ENCODE measurements at regions not wholly inside any gene's neighbourhood (a gene's known extent, or its start where the extent isn't known, plus 50 kb on each side); places are given as distances from the start of the nearest gene placed in this dataset.
"Not testable (repeated sequence)": the region's sequence is repeated elsewhere in the genome, so short reads cannot be mapped to it uniquely, and the experiment has no call there.

DNA sequence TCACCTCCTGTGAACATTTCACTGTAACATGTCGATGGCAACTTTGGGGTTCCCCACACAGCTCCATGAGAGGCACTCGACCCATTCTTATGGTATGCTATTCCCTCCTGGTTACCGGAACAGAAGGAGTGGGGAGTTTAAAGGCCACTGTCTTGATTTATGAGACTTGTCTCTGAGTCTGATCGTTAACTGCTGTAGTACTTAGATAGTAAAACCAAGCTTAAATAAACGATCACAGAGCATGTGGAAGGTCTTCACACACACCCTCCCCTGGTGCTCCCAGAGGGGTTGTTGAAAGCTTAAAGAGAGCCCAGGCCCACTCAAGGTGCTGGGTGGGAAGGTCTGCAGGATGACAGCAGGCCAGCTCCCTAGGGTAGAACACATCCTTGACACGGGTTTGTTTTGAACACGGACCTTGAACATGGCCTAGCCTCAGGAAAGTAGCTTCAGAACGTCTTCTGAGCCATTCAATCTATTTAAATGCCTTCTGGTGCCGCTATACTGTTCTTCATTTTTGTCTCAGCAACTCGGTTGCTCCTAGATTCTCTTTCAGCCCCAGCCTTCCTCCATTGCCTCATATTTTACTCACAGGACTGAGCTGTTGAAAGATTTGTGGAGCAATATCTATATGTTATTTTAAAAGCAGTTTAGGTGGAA, 335.3 kb downstream of the FGFR2 start:
- H3K27me3 ChIP-seq (ENCODE audit: insufficient read depth, low read length): no peaks in the 10 kb centered on the region
- H3K27ac ChIP-seq (ENCODE audit: low read depth, low read length): no peak overlapping the region
- peaks cover 10% of the 10 kb centered on the region for H3K4me1 ChIP-seq (ENCODE audit: insufficient read depth, low read length)
- 91% methylated on average over 10 of the region's 10 CpGs for WGBS
- H3K4me3 ChIP-seq (ENCODE audit: low read length): no peak overlapping the region
- peaks cover 8% of the 10 kb centered on the region; the same call in 1 of the 2 replicates for H3K9me3 ChIP-seq (ENCODE audit: insufficient read depth, low read depth, low read length)
- H3K36me3 ChIP-seq (ENCODE audit: insufficient read depth, low read length): no peaks in the 10 kb centered on the region
- no peak overlapping the region for H3K9ac ChIP-seq (ENCODE audit: low read depth, low read length)

- Histone ChIP-seq H3K9ac (ENCODE audit: low read depth, low read length) (no peak overlapping the region), H3K27me3 (ENCODE audit: insufficient read depth, low read length) (no peaks in the 10 kb centered on the region), H3K4me3 (ENCODE audit: low read length) (no peak overlapping the region), H3K4me1 (ENCODE audit: insufficient read depth, low read length) (peaks cover 10% of the 10 kb centered on the region), H3K27ac (ENCODE audit: low read depth, low read length) (no peak overlapping the region), H3K9me3 (ENCODE audit: insufficient read depth, low read depth, low read length) (peaks cover 8% of the 10 kb centered on the region; the same call in 1 of the 2 replicates), H3K36me3 (ENCODE audit: insufficient read depth, low read length) (no peaks in the 10 kb centered on the region)
- 83% methylated on average over 6 of the region's 6 CpGs for WGBS
Observed at GRCh38 chr10:121263431-121263783, 334.8 kb downstream of the FGFR2 start.

GRCh38 chr10:121265360-121266123, 332.7 kb downstream of the FGFR2 start:
- no peaks in the 10 kb centered on the region for H3K27me3 ChIP-seq (ENCODE audit: insufficient read depth, low read length)
- H3K36me3 ChIP-seq (ENCODE audit: insufficient read depth, low read length): no peaks in the 10 kb centered on the region
- H3K4me1 ChIP-seq (ENCODE audit: insufficient read depth, low read length): peaks cover 10% of the 10 kb centered on the region
- WGBS: 92% methylated on average over 6 of the region's 6 CpGs
- H3K9me3 ChIP-seq (ENCODE audit: insufficient read depth, low read depth, low read length): no peaks in the 10 kb centered on the region
- no peak overlapping the region for H3K9ac ChIP-seq (ENCODE audit: low read depth, low read length)
- no peak overlapping the region for H3K4me3 ChIP-seq (ENCODE audit: low read length)
- no peak overlapping the region for H3K27ac ChIP-seq (ENCODE audit: low read depth, low read length)

- Histone ChIP-seq H3K9ac (ENCODE audit: low read depth, low read length) (no peak overlapping the region), H3K4me1 (ENCODE audit: insufficient read depth, low read length) (peaks cover 10% of the 10 kb centered on the region), H3K27me3 (ENCODE audit: insufficient read depth, low read length) (no peaks in the 10 kb centered on the region), H3K27ac (ENCODE audit: low read depth, low read length) (no peak overlapping the region), H3K4me3 (ENCODE audit: low read length) (no peak overlapping the region), H3K9me3 (ENCODE audit: insufficient read depth, low read depth, low read length) (no peaks in the 10 kb centered on the region), H3K36me3 (ENCODE audit: insufficient read depth, low read length) (no peaks in the 10 kb centered on the region)
- WGBS: 87% methylated on average over 5 of the region's 5 CpGs
Observed at GRCh38 chr10:121266370-121266769, 331.9 kb downstream of the FGFR2 start.

DNA sequence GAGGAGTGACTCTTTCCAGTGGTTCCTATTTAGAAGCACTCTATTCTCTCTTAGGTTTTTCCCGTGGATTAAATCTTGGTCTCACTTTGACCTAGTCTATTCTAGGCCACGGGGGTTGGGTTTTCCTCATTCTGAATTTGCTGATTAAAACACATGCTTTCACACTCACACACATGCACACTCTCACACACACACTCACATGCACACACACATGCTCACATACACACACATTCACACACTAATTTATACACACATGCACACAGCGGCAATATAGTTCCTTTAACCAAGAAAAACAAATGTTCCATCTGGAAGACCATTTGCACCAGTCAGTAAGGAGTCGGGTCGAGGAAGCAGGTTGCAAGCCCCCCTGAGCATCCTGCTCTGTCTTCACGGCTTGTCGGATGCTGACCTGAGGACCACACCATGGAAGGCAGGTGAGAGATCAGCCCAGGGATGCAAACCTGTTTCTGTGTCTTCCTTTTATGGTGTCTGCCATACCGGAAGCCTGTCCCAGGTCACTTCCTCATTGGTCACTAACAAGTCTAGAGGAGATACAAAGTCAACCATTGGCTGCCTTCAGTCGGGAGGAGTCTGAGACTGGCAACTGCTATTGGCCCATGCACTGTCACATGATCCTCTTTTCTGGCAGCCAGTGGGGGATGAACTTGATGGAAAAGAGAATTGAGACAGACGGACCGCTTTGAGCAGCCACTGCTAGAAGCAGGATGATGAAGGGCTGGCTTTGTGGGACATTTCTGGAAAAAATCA, 330.8 kb downstream of the FGFR2 start:
- Histone ChIP-seq H3K27me3 (ENCODE audit: insufficient read depth, low read length) (no peaks in the 10 kb centered on the region), H3K9ac (ENCODE audit: low read depth, low read length) (no peak overlapping the region), H3K36me3 (ENCODE audit: insufficient read depth, low read length) (no peaks in the 10 kb centered on the region), H3K27ac (ENCODE audit: low read depth, low read length) (no peak overlapping the region), H3K9me3 (ENCODE audit: insufficient read depth, low read depth, low read length) (no peaks in the 10 kb centered on the region), H3K4me1 (ENCODE audit: insufficient read depth, low read length) (peaks cover 10% of the 10 kb centered on the region), H3K4me3 (ENCODE audit: low read length) (no peak overlapping the region)
- 95% methylated on average over 11 of the region's 11 CpGs for WGBS

DNA sequence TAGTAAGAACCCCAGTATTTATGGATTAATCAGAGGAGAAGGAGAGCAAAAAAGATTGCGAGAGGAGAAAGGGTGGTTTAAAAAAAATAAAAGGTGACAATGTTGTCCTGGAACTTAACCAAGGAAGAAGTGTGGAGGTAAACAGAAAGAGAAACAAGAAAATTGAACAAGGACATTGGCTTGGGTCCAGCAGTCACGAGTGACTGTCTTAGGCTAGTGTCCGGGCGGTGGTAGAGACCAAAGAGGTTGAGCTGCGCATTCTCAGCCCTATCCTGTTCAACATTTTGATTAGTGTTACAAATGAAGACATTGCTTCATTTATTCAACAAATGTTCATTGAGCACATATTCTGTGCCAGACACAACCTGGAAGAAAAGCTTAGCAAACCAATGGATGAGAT, 329.9 kb downstream of the FGFR2 start:
- Histone ChIP-seq H3K27ac (ENCODE audit: low read depth, low read length) (no peak overlapping the region), H3K9ac (ENCODE audit: low read depth, low read length) (no peak overlapping the region), H3K36me3 (ENCODE audit: insufficient read depth, low read length) (no peaks in the 10 kb centered on the region), H3K4me3 (ENCODE audit: low read length) (no peak overlapping the region), H3K9me3 (ENCODE audit: insufficient read depth, low read depth, low read length) (no peaks in the 10 kb centered on the region), H3K4me1 (ENCODE audit: insufficient read depth, low read length) (peaks cover 10% of the 10 kb centered on the region), H3K27me3 (ENCODE audit: insufficient read depth, low read length) (no peaks in the 10 kb centered on the region)
- 98% methylated on average over 5 of the region's 5 CpGs for WGBS

DNA sequence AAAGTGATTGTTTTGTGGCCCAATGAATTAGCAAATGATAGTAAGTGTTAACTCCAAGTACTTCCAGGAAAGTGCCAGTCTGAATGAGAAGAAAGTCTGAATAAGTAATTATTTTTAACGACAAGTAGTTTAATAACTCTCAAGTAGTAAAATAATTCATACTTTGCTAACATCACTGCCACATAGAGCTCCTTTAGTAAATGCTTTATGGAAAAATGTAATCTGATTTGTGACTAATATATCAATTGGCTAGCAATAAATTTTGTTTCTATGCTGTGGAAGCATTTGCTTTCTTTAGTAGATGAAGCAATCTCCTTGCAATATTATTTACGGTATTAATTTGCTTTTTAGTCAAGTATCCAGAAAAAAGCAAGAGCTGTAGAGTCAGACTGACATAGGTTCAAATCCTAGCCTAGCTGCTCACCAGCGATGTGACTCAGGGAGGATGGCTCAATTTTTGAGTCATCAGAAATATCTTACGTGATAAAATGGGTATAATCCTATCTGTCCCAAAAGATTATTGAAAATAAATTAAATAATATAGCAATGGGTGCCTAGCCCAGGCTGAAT, 329.3 kb downstream of the FGFR2 start:
- no peak overlapping the region for H3K9ac ChIP-seq (ENCODE audit: low read depth, low read length)
- no peaks in the 10 kb centered on the region for H3K27me3 ChIP-seq (ENCODE audit: insufficient read depth, low read length)
- WGBS: 98% methylated on average over 2 of the region's 4 CpGs
- H3K4me3 ChIP-seq (ENCODE audit: low read length): no peak overlapping the region
- H3K27ac ChIP-seq (ENCODE audit: low read depth, low read length): no peak overlapping the region
- no peaks in the 10 kb centered on the region for H3K36me3 ChIP-seq (ENCODE audit: insufficient read depth, low read length)
- peaks cover 4% of the 10 kb centered on the region for H3K4me1 ChIP-seq (ENCODE audit: insufficient read depth, low read length)
- no peaks in the 10 kb centered on the region for H3K9me3 ChIP-seq (ENCODE audit: insufficient read depth, low read depth, low read length)

- Histone ChIP-seq H3K36me3 (ENCODE audit: insufficient read depth, low read length) (no peaks in the 10 kb centered on the region), H3K4me3 (ENCODE audit: low read length) (no peak overlapping the region), H3K9me3 (ENCODE audit: insufficient read depth, low read depth, low read length) (no peaks in the 10 kb centered on the region), H3K4me1 (ENCODE audit: insufficient read depth, low read length) (no peaks in the 10 kb centered on the region), H3K9ac (ENCODE audit: low read depth, low read length) (no peak overlapping the region), H3K27ac (ENCODE audit: low read depth, low read length) (no peak overlapping the region), H3K27me3 (ENCODE audit: insufficient read depth, low read length) (no peaks in the 10 kb centered on the region)
- WGBS: 89% methylated on average over 7 of the region's 7 CpGs
Observed at GRCh38 chr10:121270906-121271305, 327.3 kb downstream of the FGFR2 start.

GRCh38 chr10:121276046-121276445, 322.2 kb downstream of the FGFR2 start:
- no peaks in the 10 kb centered on the region for H3K27me3 ChIP-seq (ENCODE audit: insufficient read depth, low read length)
- H3K4me1 ChIP-seq (ENCODE audit: insufficient read depth, low read length): no peaks in the 10 kb centered on the region
- WGBS: 94% methylated on average over 7 of the region's 7 CpGs
- no peaks in the 10 kb centered on the region for H3K36me3 ChIP-seq (ENCODE audit: insufficient read depth, low read length)
- no peak overlapping the region for H3K27ac ChIP-seq (ENCODE audit: low read depth, low read length)
- no peaks in the 10 kb centered on the region for H3K9me3 ChIP-seq (ENCODE audit: insufficient read depth, low read depth, low read length)
- no peak overlapping the region for H3K4me3 ChIP-seq (ENCODE audit: low read length)
- H3K9ac ChIP-seq (ENCODE audit: low read depth, low read length): no peak overlapping the region

- Histone ChIP-seq H3K4me3 (ENCODE audit: low read length) (no peak overlapping the region), H3K27ac (ENCODE audit: low read depth, low read length) (no peak overlapping the region), H3K9me3 (ENCODE audit: insufficient read depth, low read depth, low read length) (no peaks in the 10 kb centered on the region), H3K4me1 (ENCODE audit: insufficient read depth, low read length) (no peaks in the 10 kb centered on the region), H3K36me3 (ENCODE audit: insufficient read depth, low read length) (no peaks in the 10 kb centered on the region), H3K9ac (ENCODE audit: low read depth, low read length) (no peak overlapping the region), H3K27me3 (ENCODE audit: insufficient read depth, low read length) (no peaks in the 10 kb centered on the region)
- 98% methylated on average over 4 of the region's 4 CpGs for WGBS
Observed at GRCh38 chr10:121276822-121277221, 321.4 kb downstream of the FGFR2 start.

GRCh38 chr10:121278386-121278785, 319.9 kb downstream of the FGFR2 start:
- not testable (repeated sequence) for H3K36me3 ChIP-seq (ENCODE audit: insufficient read depth, low read length)

More at GRCh38 chr10:121278386-121278785, 319.9 kb downstream of the FGFR2 start:
- not testable (repeated sequence) for H3K27ac ChIP-seq (ENCODE audit: low read depth, low read length); H3K4me1 ChIP-seq (ENCODE audit: insufficient read depth, low read length); H3K9me3 ChIP-seq (ENCODE audit: insufficient read depth, low read depth, low read length); H3K27me3 ChIP-seq (ENCODE audit: insufficient read depth, low read length); H3K9ac ChIP-seq (ENCODE audit: low read depth, low read length); H3K4me3 ChIP-seq (ENCODE audit: low read length)
- 91% methylated on average over 3 of the region's 3 CpGs for WGBS
